ENCODE measurements at regions not wholly inside any gene's neighbourhood (a gene's known extent, or its start where the extent isn't known, plus 50 kb on each side); places are given as distances from the start of the nearest gene placed in this dataset.

GRCh38 chr2:189336276-189336975 is 104.8 kb upstream of the WDR75 start:
- TF ChIP-seq USF2 (IDR thresholded peaks at IDR 0.05; ENCODE audit: low read depth, low read length) = no peak
- TF ChIP-seq POLR2A (IDR thresholded peaks at IDR 0.05; ENCODE audit: low read depth, low read length) = no peak

All from IMR-90 (cell line).